ENCODE measurements at regions not wholly inside any gene's neighbourhood (a gene's known extent, or its start where the extent isn't known, plus 50 kb on each side); places are given as distances from the start of the nearest gene placed in this dataset.

DNA sequence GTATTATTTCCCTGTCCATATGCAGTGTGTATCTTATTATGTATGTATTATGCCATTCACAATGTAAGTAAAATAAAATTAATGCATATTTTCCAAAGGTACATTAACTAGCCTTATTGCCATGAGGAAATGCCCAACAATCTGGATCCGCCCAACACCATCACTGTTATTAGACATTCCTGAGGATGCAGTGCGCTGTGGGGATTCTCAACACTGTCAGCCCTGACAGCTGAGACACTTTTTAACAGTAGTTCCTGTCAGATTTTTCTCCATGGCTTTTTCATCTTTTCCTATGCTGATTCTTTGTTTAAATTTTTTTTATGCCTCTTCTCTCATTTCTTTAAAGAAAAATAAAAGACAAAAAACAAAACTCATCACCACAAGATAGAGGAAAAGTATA is 1632.9 kb upstream of the PABPC4L start:
- TF ChIP-seq, protein P1, sequence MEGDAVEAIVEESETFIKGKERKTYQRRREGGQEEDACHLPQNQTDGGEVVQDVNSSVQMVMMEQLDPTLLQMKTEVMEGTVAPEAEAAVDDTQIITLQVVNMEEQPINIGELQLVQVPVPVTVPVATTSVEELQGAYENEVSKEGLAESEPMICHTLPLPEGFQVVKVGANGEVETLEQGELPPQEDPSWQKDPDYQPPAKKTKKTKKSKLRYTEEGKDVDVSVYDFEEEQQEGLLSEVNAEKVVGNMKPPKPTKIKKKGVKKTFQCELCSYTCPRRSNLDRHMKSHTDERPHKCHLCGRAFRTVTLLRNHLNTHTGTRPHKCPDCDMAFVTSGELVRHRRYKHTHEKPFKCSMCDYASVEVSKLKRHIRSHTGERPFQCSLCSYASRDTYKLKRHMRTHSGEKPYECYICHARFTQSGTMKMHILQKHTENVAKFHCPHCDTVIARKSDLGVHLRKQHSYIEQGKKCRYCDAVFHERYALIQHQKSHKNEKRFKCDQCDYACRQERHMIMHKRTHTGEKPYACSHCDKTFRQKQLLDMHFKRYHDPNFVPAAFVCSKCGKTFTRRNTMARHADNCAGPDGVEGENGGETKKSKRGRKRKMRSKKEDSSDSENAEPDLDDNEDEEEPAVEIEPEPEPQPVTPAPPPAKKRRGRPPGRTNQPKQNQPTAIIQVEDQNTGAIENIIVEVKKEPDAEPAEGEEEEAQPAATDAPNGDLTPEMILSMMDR (IDR thresholded peaks at IDR 0.05; ENCODE audit: control insufficient read depth, extremely low read depth, insufficient read depth) = no peak
- DNase-seq (ENCODE audit: low read depth) = no peak
- no peak overlapping the region for H3K4me3 ChIP-seq (ENCODE audit: low read depth, low read length)

DNA sequence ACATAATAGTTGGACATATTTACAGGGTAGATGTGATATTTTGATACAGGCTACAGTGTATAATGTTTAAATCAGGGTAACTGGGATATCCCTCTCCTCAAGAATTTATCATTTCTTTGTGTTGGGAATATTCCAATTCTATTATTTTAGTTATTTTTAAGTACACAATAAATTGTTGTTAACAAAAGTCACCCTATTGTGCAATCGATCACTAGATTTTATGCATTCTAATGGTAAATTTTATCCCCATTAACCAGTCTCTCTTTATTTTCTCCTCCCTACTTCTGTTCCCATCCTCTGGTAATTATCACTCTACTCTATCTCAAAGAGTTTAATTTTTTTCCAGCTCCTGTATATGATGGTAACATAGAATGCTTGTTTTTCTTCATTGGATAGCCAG is 1631.9 kb upstream of the PABPC4L start:
- TF ChIP-seq, protein P1 (IDR thresholded peaks at IDR 0.05; ENCODE audit: control insufficient read depth, extremely low read depth, insufficient read depth) = no peak
- no peak for DNase-seq (ENCODE audit: low read depth)
- H3K4me3 ChIP-seq (ENCODE audit: low read depth, low read length) = no peak overlapping the region

DNA sequence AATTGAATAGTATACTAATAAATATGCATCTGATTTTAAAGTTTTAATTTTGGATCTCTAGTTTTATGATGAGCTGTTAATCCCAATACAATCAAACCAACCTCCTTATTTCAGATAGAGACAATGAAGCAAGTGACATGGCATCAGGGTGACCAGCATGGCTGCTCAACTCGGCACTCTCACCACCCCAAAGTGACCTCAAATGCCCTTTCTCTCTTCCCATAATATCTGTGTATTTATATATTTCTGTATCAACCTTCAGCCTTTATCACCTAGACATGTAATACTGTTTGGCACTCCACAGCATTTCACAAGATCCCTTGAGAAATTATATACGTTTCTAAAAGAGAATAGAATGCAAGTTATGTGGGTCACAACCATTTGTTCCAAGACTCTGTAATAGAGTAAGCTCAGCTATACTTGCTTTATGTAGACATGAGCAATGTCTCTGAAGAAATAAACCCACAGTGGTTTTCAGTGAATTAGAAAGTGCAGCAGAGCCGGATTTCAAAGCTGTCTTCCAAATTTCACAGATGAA is 1623.2 kb upstream of the PABPC4L start:
- TF ChIP-seq, protein P1 (IDR thresholded peaks at IDR 0.05; ENCODE audit: control insufficient read depth, extremely low read depth, insufficient read depth) = no peak
- H3K4me3 ChIP-seq (ENCODE audit: low read depth, low read length) = no peak overlapping the region
- no peak for DNase-seq (ENCODE audit: low read depth)

DNA sequence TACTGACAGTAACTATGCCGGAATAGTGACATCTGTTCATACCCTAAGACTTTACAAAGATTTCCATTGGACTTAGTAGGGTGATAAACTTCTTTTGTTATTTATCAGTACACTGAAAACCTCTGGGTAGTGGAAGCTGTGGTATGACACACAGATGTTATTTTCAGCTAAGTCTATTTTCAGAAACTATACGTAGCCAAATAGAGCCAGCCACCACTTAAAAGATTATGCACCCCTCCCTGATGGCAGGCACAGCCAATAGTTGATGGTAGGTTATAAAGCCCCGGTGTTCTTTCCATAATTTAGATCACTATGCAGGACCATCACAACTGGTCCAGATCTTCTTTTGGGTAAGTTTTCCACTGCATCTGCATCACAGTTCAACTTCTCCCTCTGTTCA is 1603.2 kb upstream of the PABPC4L start:
- H3K4me3 ChIP-seq (ENCODE audit: low read depth, low read length) = no peak overlapping the region
- DNase-seq (ENCODE audit: low read depth) = no peak
- TF ChIP-seq, protein P1 (IDR thresholded peaks at IDR 0.05; ENCODE audit: control insufficient read depth, extremely low read depth, insufficient read depth) = no peak

DNA sequence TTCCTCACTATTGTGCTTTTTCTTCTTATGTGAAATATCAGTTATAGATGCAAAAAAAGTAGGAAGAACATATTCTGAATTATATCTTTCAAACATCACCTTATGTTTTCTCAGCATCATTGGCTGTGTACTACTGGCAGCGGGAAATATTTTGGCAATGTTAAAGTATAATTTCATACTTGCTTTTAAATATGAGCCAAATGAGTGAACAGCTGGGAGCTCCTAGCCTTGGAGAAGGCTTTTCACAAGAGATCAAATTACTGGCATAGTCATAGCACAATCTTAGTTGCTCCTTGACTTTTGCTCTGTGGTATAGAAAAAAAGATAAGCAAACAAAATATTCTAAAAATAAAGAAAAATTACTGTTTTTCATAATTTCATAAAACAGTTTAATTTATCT is 1575.8 kb upstream of the PABPC4L start:
- H3K4me3 ChIP-seq (ENCODE audit: low read depth, low read length) = no peak overlapping the region
- DNase-seq (ENCODE audit: low read depth) = no peak
- TF ChIP-seq, protein P1 (IDR thresholded peaks at IDR 0.05; ENCODE audit: control insufficient read depth, extremely low read depth, insufficient read depth) = no peak

DNA sequence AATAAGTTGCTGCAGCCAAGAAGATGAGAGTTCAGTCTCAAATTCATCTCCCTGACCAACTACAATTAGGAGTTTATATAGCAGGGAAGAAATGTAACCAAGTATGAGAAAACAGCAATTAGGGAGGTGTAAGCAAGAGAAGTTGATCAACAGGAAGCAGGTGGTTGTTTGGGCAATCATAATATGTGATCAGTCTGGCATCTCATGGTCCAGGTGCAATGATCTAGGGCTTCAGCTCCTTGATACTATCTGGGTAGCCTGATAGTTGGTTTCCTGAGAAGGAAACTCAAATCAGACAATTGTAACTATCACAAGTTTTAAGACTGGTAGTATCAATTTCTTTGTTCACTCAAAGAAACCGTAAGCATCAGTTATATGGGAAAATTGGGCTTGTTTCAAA is 1574.3 kb upstream of the PABPC4L start:
- DNase-seq (ENCODE audit: low read depth) = no peak
- TF ChIP-seq, protein P1 (IDR thresholded peaks at IDR 0.05; ENCODE audit: control insufficient read depth, extremely low read depth, insufficient read depth) = no peak
- no peak overlapping the region for H3K4me3 ChIP-seq (ENCODE audit: low read depth, low read length)

DNA sequence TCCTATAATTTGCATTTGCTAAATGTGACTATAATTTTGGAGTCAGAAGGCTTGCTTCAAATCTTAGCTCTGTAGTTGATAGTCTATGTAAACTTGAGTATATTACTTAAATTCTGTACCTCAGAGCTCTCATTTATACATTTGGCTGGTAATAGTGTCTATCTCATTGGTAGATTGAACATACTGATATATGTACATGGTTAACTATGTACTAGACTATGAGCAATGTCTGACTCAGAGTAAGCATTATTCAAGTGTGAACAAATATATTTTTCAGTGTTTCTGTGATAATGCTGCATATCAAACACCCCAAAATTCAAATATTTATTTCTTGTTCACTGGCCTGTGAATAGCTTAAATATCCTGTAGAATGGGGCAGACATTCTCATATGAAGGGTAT is 1568.9 kb upstream of the PABPC4L start:
- TF ChIP-seq, protein P1 (IDR thresholded peaks at IDR 0.05; ENCODE audit: control insufficient read depth, extremely low read depth, insufficient read depth) = no peak
- DNase-seq (ENCODE audit: low read depth) = no peak
- H3K4me3 ChIP-seq (ENCODE audit: low read depth, low read length) = no peak overlapping the region

All from LNCaP clone FGC (cell line).